A673 (cell line): ENCODE measurements at regions not wholly inside any gene's neighbourhood (a gene's known extent, or its start where the extent isn't known, plus 50 kb on each side); places are given as distances from the start of the nearest gene placed in this dataset.

ENCODE experiments used
- EZH2 ChIP-seq: fragments of 200-600 bp; sonication (generic); IDR thresholded peaks from 2 replicates; pipeline ENCODE4 v1.6.1; 2017; ENCODE audit warnings: borderline replicate concordance, low read depth, mild to moderate bottlenecking, mixed read lengths, antibody characterized with exemption, low read length; ENCODE audit not compliant: poor library complexity, severe bottlenecking
- TF ChIP-seq, protein P1 (sequence below): fragments of 300-800, 200-600 bp; sonication (generic); conservative IDR thresholded peaks from 2 replicates; pipeline ENCODE4 v1.5.1; 2017; ENCODE audit warnings: low read depth, mild to moderate bottlenecking, antibody characterized with exemption, low read length, moderate library complexity, mixed read lengths

DNA sequence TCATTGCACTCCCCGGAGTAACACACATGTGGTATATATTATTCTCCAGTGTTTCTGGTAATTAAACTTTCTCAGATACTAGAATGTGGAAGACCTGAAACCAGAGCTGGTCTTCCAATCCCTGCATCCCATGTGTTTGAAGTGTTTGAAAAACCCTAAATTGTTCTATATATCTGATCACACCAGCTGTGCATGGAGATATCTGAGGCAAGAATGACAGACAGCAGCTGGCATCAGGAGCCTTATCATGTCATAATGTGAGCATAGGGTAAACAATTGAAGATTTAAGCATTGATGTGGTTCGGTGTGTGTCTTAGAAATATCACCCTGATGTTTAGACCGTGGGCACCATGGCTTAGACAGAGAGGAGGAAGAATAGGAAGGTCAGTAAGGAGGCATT, 251.0 kb downstream of the CDH11 start:
- TF ChIP-seq, protein P1, sequence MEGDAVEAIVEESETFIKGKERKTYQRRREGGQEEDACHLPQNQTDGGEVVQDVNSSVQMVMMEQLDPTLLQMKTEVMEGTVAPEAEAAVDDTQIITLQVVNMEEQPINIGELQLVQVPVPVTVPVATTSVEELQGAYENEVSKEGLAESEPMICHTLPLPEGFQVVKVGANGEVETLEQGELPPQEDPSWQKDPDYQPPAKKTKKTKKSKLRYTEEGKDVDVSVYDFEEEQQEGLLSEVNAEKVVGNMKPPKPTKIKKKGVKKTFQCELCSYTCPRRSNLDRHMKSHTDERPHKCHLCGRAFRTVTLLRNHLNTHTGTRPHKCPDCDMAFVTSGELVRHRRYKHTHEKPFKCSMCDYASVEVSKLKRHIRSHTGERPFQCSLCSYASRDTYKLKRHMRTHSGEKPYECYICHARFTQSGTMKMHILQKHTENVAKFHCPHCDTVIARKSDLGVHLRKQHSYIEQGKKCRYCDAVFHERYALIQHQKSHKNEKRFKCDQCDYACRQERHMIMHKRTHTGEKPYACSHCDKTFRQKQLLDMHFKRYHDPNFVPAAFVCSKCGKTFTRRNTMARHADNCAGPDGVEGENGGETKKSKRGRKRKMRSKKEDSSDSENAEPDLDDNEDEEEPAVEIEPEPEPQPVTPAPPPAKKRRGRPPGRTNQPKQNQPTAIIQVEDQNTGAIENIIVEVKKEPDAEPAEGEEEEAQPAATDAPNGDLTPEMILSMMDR = no peak
- TF ChIP-seq EZH2 = no peak
